ENCODE measurements at regions not wholly inside any gene's neighbourhood (a gene's known extent, or its start where the extent isn't known, plus 50 kb on each side); places are given as distances from the start of the nearest gene placed in this dataset.

- no peak for TF ChIP-seq REST (IDR thresholded peaks at IDR 0.05; ENCODE audit: insufficient read depth in 1 of 2, low read depth in 2 of 2, low read length in 2 of 2)
Observed at GRCh38 chr4:54378461-54378860, 149.4 kb downstream of the PDGFRA start.

- TF ChIP-seq TAF1 (IDR thresholded peaks at IDR 0.05; ENCODE audit: borderline replicate concordance, insufficient read depth, low read length) (no peak), REST (IDR thresholded peaks at IDR 0.05; ENCODE audit: insufficient read depth in 1 of 2, low read depth in 2 of 2, low read length in 2 of 2) (no peak), FOXP2 (optimal IDR thresholded peaks at IDR 0.05; ENCODE audit: borderline replicate concordance, extremely low read depth, extremely low read length, insufficient read depth) (no peak), SIN3A (IDR thresholded peaks at IDR 0.05; ENCODE audit: borderline replicate concordance, insufficient read depth, low read length) (no peak), POLR2AphosphoS5 (IDR thresholded peaks at IDR 0.05; ENCODE audit: low read depth, low read length) (no peak)
Observed at GRCh38 chr4:54384152-54384551, 155.1 kb downstream of the PDGFRA start.

DNA sequence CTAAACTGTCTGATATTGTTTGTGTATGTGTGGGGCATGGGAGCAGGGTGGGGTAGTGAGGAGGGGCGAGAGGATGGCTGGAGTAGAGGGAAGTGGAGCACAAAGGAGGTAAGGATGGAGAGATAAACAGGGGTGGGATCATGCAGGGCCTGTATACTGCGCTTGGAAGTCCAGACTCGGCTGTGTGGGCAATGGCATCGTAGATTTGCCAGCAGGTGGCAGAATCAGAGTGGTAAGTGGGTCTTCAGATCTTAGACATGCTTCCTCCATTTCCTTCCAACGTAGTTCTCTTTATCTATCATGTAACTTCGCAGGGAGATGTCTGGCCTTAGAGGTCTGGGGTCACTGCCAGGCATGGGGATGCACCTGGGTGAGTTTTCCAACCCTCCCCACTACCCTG is 155.5 kb downstream of the PDGFRA start:
- no peak for TF ChIP-seq SIN3A (IDR thresholded peaks at IDR 0.05; ENCODE audit: borderline replicate concordance, insufficient read depth, low read length)
- TF ChIP-seq POLR2AphosphoS5 (IDR thresholded peaks at IDR 0.05; ENCODE audit: low read depth, low read length): no peak
- no peak for TF ChIP-seq TAF1 (IDR thresholded peaks at IDR 0.05; ENCODE audit: borderline replicate concordance, insufficient read depth, low read length)
- TF ChIP-seq REST (IDR thresholded peaks at IDR 0.05; ENCODE audit: insufficient read depth in 1 of 2, low read depth in 2 of 2, low read length in 2 of 2): no peak
- TF ChIP-seq FOXP2 (optimal IDR thresholded peaks at IDR 0.05; ENCODE audit: borderline replicate concordance, extremely low read depth, extremely low read length, insufficient read depth): no peak

GRCh38 chr4:54386042-54386669 is 157.1 kb downstream of the PDGFRA start:
- no peak for TF ChIP-seq POLR2AphosphoS5 (IDR thresholded peaks at IDR 0.05; ENCODE audit: low read depth, low read length)
- TF ChIP-seq REST (IDR thresholded peaks at IDR 0.05; ENCODE audit: insufficient read depth in 1 of 2, low read depth in 2 of 2, low read length in 2 of 2): no peak

DNA sequence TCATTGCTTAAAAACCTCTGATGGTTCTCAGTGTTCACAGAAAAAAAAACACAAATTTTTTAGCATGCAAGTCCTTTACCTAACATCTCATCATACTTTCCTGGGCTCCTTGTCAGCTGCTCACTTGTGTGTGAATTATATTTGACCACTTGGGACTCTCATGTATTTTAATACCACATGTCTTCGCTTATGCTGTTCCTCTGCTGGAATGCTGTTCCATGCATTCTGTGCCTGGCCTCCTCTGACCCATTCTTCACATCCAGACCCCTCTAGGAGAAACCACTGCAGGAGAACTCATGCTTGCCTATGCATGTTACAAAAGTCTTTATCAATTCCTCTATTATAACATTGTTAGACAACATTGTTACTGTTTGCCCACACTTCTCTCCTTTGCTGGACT is 157.6 kb downstream of the PDGFRA start:
- TF ChIP-seq POLR2AphosphoS5 (IDR thresholded peaks at IDR 0.05; ENCODE audit: low read depth, low read length) (no peak), FOXP2 (optimal IDR thresholded peaks at IDR 0.05; ENCODE audit: borderline replicate concordance, extremely low read depth, extremely low read length, insufficient read depth) (no peak), SIN3A (IDR thresholded peaks at IDR 0.05; ENCODE audit: borderline replicate concordance, insufficient read depth, low read length) (no peak), REST (IDR thresholded peaks at IDR 0.05; ENCODE audit: insufficient read depth in 1 of 2, low read depth in 2 of 2, low read length in 2 of 2) (no peak), TAF1 (IDR thresholded peaks at IDR 0.05; ENCODE audit: borderline replicate concordance, insufficient read depth, low read length) (no peak)
